ENCODE measurements at regions not wholly inside any gene's neighbourhood (a gene's known extent, or its start where the extent isn't known, plus 50 kb on each side); places are given as distances from the start of the nearest gene placed in this dataset.

GRCh38 chr4:159722052-159722451 is 619.2 kb downstream of the RAPGEF2 start:
- H2BK5ac ChIP-seq (ENCODE audit: low read depth, low read length, poor library complexity) = no peak overlapping the region
- no peak overlapping the region for H3K23ac ChIP-seq (ENCODE audit: low read length)
- no peaks in the 10 kb centered on the region for H3K79me2 ChIP-seq (ENCODE audit: control insufficient read depth, insufficient read depth, low read length, poor library complexity)
- no peak overlapping the region for H4K91ac ChIP-seq (ENCODE audit: low read depth, low read length)
- peaks cover 2% of the 10 kb centered on the region for H3K9me3 ChIP-seq (ENCODE audit: insufficient read depth, low read depth, low read length)
- H3K27me3 ChIP-seq (ENCODE audit: insufficient read depth, low read length) = no peaks in the 10 kb centered on the region
- no peak for DNase-seq
- H3K36me3 ChIP-seq (ENCODE audit: control insufficient read depth in 1 of 2, insufficient read depth in 2 of 2, low read length in 2 of 2) = no peaks in the 10 kb centered on the region
- no peak overlapping the region for H3K9ac ChIP-seq (ENCODE audit: low read length)
- H4K8ac ChIP-seq (ENCODE audit: low read depth, low read length) = no peak overlapping the region
- H2AFZ ChIP-seq (ENCODE audit: insufficient read depth, low read length, poor library complexity) = no peak overlapping the region
- H3K14ac ChIP-seq (ENCODE audit: low read length) = no peak overlapping the region
- H3K79me1 ChIP-seq (ENCODE audit: low read length) = no peaks in the 10 kb centered on the region
- no CpG with 5 or more reads among the region's 16 CpGs for WGBS (ENCODE audit: extremely low coverage, insufficient coverage, insufficient read length)
- no peak overlapping the region for H2AK5ac ChIP-seq (ENCODE audit: low read length)
- H3K4me1 ChIP-seq (ENCODE audit: control insufficient read depth in 1 of 2, insufficient read depth in 2 of 2, low read length in 2 of 2) = no peaks in the 10 kb centered on the region
- no peak overlapping the region for H2BK120ac ChIP-seq (ENCODE audit: insufficient read depth, low read length, poor library complexity)
- no peak overlapping the region for H3K4me3 ChIP-seq (ENCODE audit: low read depth, low read length)
- H4K12ac ChIP-seq (ENCODE audit: low read depth, low read length) = no peak overlapping the region
- H3K18ac ChIP-seq (ENCODE audit: low read length) = no peak overlapping the region
- no peak overlapping the region for H3K4me2 ChIP-seq (ENCODE audit: low read length)
- no peak overlapping the region for H3K27ac ChIP-seq (ENCODE audit: low read depth, low read length)
- no peak overlapping the region for H3K4ac ChIP-seq (ENCODE audit: low read depth, low read length)
- no peak overlapping the region for H2BK12ac ChIP-seq (ENCODE audit: low read length)

GRCh38 chr4:159722918-159723317 is 620.0 kb downstream of the RAPGEF2 start:
- no peak overlapping the region for H3K4me3 ChIP-seq (ENCODE audit: low read depth, low read length)
- no peak overlapping the region for H4K12ac ChIP-seq (ENCODE audit: low read depth, low read length)
- no peak overlapping the region for H2BK5ac ChIP-seq (ENCODE audit: low read depth, low read length, poor library complexity)
- no CpG with 5 or more reads among the region's 4 CpGs for WGBS (ENCODE audit: extremely low coverage, insufficient coverage, insufficient read length)
- no peak overlapping the region for H4K8ac ChIP-seq (ENCODE audit: low read depth, low read length)
- no peaks in the 10 kb centered on the region for H3K27me3 ChIP-seq (ENCODE audit: insufficient read depth, low read length)
- no peaks in the 10 kb centered on the region for H3K79me2 ChIP-seq (ENCODE audit: control insufficient read depth, insufficient read depth, low read length, poor library complexity)
- no peak overlapping the region for H2AK5ac ChIP-seq (ENCODE audit: low read length)
- H2AFZ ChIP-seq (ENCODE audit: insufficient read depth, low read length, poor library complexity) = no peak overlapping the region
- no peak overlapping the region for H3K18ac ChIP-seq (ENCODE audit: low read length)
- no peak overlapping the region for H3K4ac ChIP-seq (ENCODE audit: low read depth, low read length)
- no peak overlapping the region for H3K4me2 ChIP-seq (ENCODE audit: low read length)
- no peaks in the 10 kb centered on the region for H3K79me1 ChIP-seq (ENCODE audit: low read length)
- H3K4me1 ChIP-seq (ENCODE audit: control insufficient read depth in 1 of 2, insufficient read depth in 2 of 2, low read length in 2 of 2) = no peaks in the 10 kb centered on the region
- H3K23ac ChIP-seq (ENCODE audit: low read length) = no peak overlapping the region
- H2BK120ac ChIP-seq (ENCODE audit: insufficient read depth, low read length, poor library complexity) = no peak overlapping the region
- H3K9me3 ChIP-seq (ENCODE audit: insufficient read depth, low read depth, low read length) = peaks cover 2% of the 10 kb centered on the region
- no peaks in the 10 kb centered on the region for H3K36me3 ChIP-seq (ENCODE audit: control insufficient read depth in 1 of 2, insufficient read depth in 2 of 2, low read length in 2 of 2)
- H3K27ac ChIP-seq (ENCODE audit: low read depth, low read length) = no peak overlapping the region
- no peak overlapping the region for H2BK12ac ChIP-seq (ENCODE audit: low read length)
- no peak overlapping the region for H3K9ac ChIP-seq (ENCODE audit: low read length)
- H4K91ac ChIP-seq (ENCODE audit: low read depth, low read length) = no peak overlapping the region
- no peak overlapping the region for H3K14ac ChIP-seq (ENCODE audit: low read length)
- DNase-seq = no peak

GRCh38 chr4:159723341-159724048 is 620.6 kb downstream of the RAPGEF2 start:
- no peak overlapping the region for H2BK12ac ChIP-seq (ENCODE audit: low read length)
- no peak overlapping the region for H2AFZ ChIP-seq (ENCODE audit: insufficient read depth, low read length, poor library complexity)
- H3K9me3 ChIP-seq (ENCODE audit: insufficient read depth, low read depth, low read length) = peaks cover 2% of the 10 kb centered on the region
- H3K4ac ChIP-seq (ENCODE audit: low read depth, low read length) = no peak overlapping the region
- H3K4me3 ChIP-seq (ENCODE audit: low read depth, low read length) = no peak overlapping the region
- no peak overlapping the region for H3K27ac ChIP-seq (ENCODE audit: low read depth, low read length)
- no peak overlapping the region for H3K23ac ChIP-seq (ENCODE audit: low read length)
- H3K4me1 ChIP-seq (ENCODE audit: control insufficient read depth in 1 of 2, insufficient read depth in 2 of 2, low read length in 2 of 2) = no peaks in the 10 kb centered on the region
- H3K27me3 ChIP-seq (ENCODE audit: insufficient read depth, low read length) = no peaks in the 10 kb centered on the region
- no peak overlapping the region for H3K18ac ChIP-seq (ENCODE audit: low read length)
- no peak overlapping the region for H4K8ac ChIP-seq (ENCODE audit: low read depth, low read length)
- no peaks in the 10 kb centered on the region for H3K79me1 ChIP-seq (ENCODE audit: low read length)
- no peak overlapping the region for H4K91ac ChIP-seq (ENCODE audit: low read depth, low read length)
- no peak overlapping the region for H3K14ac ChIP-seq (ENCODE audit: low read length)
- no peaks in the 10 kb centered on the region for H3K79me2 ChIP-seq (ENCODE audit: control insufficient read depth, insufficient read depth, low read length, poor library complexity)
- H2BK120ac ChIP-seq (ENCODE audit: insufficient read depth, low read length, poor library complexity) = no peak overlapping the region
- no peak overlapping the region for H2AK5ac ChIP-seq (ENCODE audit: low read length)
- no peak overlapping the region for H4K12ac ChIP-seq (ENCODE audit: low read depth, low read length)
- no peaks in the 10 kb centered on the region for H3K36me3 ChIP-seq (ENCODE audit: control insufficient read depth in 1 of 2, insufficient read depth in 2 of 2, low read length in 2 of 2)
- DNase-seq = no peak
- no CpG with 5 or more reads among the region's 8 CpGs for WGBS (ENCODE audit: extremely low coverage, insufficient coverage, insufficient read length)
- no peak overlapping the region for H3K4me2 ChIP-seq (ENCODE audit: low read length)
- no peak overlapping the region for H3K9ac ChIP-seq (ENCODE audit: low read length)
- no peak overlapping the region for H2BK5ac ChIP-seq (ENCODE audit: low read depth, low read length, poor library complexity)

GRCh38 chr4:159725571-159725970 is 622.7 kb downstream of the RAPGEF2 start:
- Histone ChIP-seq H3K18ac (ENCODE audit: low read length) (no peak overlapping the region), H3K27me3 (ENCODE audit: insufficient read depth, low read length) (no peaks in the 10 kb centered on the region), H2BK120ac (ENCODE audit: insufficient read depth, low read length, poor library complexity) (no peak overlapping the region), H3K79me1 (ENCODE audit: low read length) (no peaks in the 10 kb centered on the region), H4K91ac (ENCODE audit: low read depth, low read length) (no peak overlapping the region), H3K79me2 (ENCODE audit: control insufficient read depth, insufficient read depth, low read length, poor library complexity) (no peaks in the 10 kb centered on the region), H3K23ac (ENCODE audit: low read length) (no peak overlapping the region), H2BK12ac (ENCODE audit: low read length) (no peak overlapping the region), H3K4me3 (ENCODE audit: low read depth, low read length) (no peak overlapping the region), H3K9me3 (ENCODE audit: insufficient read depth, low read depth, low read length) (peaks cover 2% of the 10 kb centered on the region), H2BK5ac (ENCODE audit: low read depth, low read length, poor library complexity) (no peak overlapping the region), H3K4ac (ENCODE audit: low read depth, low read length) (no peak overlapping the region), H4K8ac (ENCODE audit: low read depth, low read length) (no peak overlapping the region), H3K9ac (ENCODE audit: low read length) (no peak overlapping the region), H3K14ac (ENCODE audit: low read length) (no peak overlapping the region), H3K27ac (ENCODE audit: low read depth, low read length) (no peak overlapping the region), H3K4me2 (ENCODE audit: low read length) (no peak overlapping the region), H3K36me3 (ENCODE audit: control insufficient read depth in 1 of 2, insufficient read depth in 2 of 2, low read length in 2 of 2) (no peaks in the 10 kb centered on the region), H2AFZ (ENCODE audit: insufficient read depth, low read length, poor library complexity) (no peak overlapping the region), H4K12ac (ENCODE audit: low read depth, low read length) (no peak overlapping the region), H3K4me1 (ENCODE audit: control insufficient read depth in 1 of 2, insufficient read depth in 2 of 2, low read length in 2 of 2) (no peaks in the 10 kb centered on the region), H2AK5ac (ENCODE audit: low read length) (no peak overlapping the region)
- WGBS (ENCODE audit: extremely low coverage, insufficient coverage, insufficient read length) = no CpG with 5 or more reads among the region's 1 CpG
- DNase-seq = no peak
